ENCODE measurements at regions not wholly inside any gene's neighbourhood (a gene's known extent, or its start where the extent isn't known, plus 50 kb on each side); places are given as distances from the start of the nearest gene placed in this dataset.

GRCh38 chr10:123415523-123415922 lies 250.6 kb upstream of the GPR26 start:
- TF ChIP-seq GATA2 (IDR thresholded peaks at IDR 0.05; ENCODE audit: low read depth, low read length) (no peak), GATA3 (IDR thresholded peaks at IDR 0.05; ENCODE audit: low read depth, low read length) (no peak)
